T-cell (primary cell): ENCODE measurements at regions not wholly inside any gene's neighbourhood (a gene's known extent, or its start where the extent isn't known, plus 50 kb on each side); places are given as distances from the start of the nearest gene placed in this dataset.

ENCODE experiments used
- ATAC-seq, 4 experiments: fragments of 200-7000 bp in 3 of 4; fragments of 150-1000 bp in 1 of 4; cut with Tn5 transposase; replicated peaks in 1 of 4; 1 replicate in 3 of 4; 2 replicates in 1 of 4; pipeline ENCODE4 v1.10.0; 2021; ENCODE audit warnings: moderate library complexity in 3 of 4, mild to moderate bottlenecking in 2 of 4, moderate number of reproducible peaks in 1 of 4
- CTCF ChIA-PET, 2 donors: fragments of 300-600 bp; sonication (Branson Sonifier 250); formaldehyde crosslinking; loops; one replicate each; lab custom pipeline; 2022; ENCODE audit warnings: antibody characterized with exemption in 2 of 2; lab: Charles Lee
- POLR2A ChIA-PET, 2 donors: fragments of 300-600 bp; sonication (Branson Sonifier 250); formaldehyde crosslinking; loops; one replicate each; lab custom pipeline; 2022; ENCODE audit warnings: antibody characterized with exemption in 2 of 2; lab: Charles Lee
- DNase-seq, 35 experiments: peaks; one replicate each; pipeline versions ENCODE4 v3.0.0 to v3.0.0-alpha.2; 2013 to 2023
- H3K27ac ChIP-seq: one replicate; pipeline ENCODE4 v1.5.1; 2013; ENCODE audit warnings: low read length
- H3K27me3 ChIP-seq, 2 experiments: replicated peaks in 1 of 2; 1 replicate in 1 of 2; 2 replicates in 1 of 2; pipeline versions ENCODE4 v1.6.1 to v1.7.0; 2013; ENCODE audit warnings: low read length in 1 of 2, mixed read lengths in 1 of 2; ENCODE audit not compliant: control insufficient read depth in 2 of 2, insufficient read depth in 2 of 2; ENCODE audit errors: extremely low read depth in 1 of 2
- H3K36me3 ChIP-seq, 2 donors: 1 replicate in 1 of 2; 2 replicates in 1 of 2; pipeline versions ENCODE4 v1.6.1 to v1.7.0; 2013; ENCODE audit warnings: low read length in 1 of 2; ENCODE audit not compliant: control insufficient read depth in 2 of 2, insufficient read depth in 1 of 2; ENCODE audit errors: extremely low read depth in 1 of 2
- H3K4me1 ChIP-seq, 2 experiments: 1 replicate in 1 of 2; 2 replicates in 1 of 2; pipeline versions ENCODE4 v1.6.1 to v1.7.0; 2013; ENCODE audit warnings: low read length in 2 of 2, mixed read lengths in 1 of 2; ENCODE audit not compliant: insufficient read depth in 2 of 2, control insufficient read depth in 1 of 2; ENCODE audit errors: extremely low read depth in 1 of 2
- H3K4me3 ChIP-seq, 2 donors: 1 replicate in 1 of 2; 2 replicates in 1 of 2; pipeline versions ENCODE4 v1.5.1 to v1.7.0; 2013; ENCODE audit warnings: mild to moderate bottlenecking in 2 of 2, low read length in 1 of 2, moderate library complexity in 1 of 2; ENCODE audit not compliant: control insufficient read depth in 1 of 2; ENCODE audit errors: extremely low read depth in 1 of 2
- H3K9me3 ChIP-seq: 2 replicates; pipeline ENCODE4 v1.7.0; 2013
- H3K27ac Mint-ChIP-seq, 2 donors: one replicate each; pipeline ENCODE4 v1.8.0; 2020 to 2021; ENCODE audit warnings: mild to moderate bottlenecking in 2 of 2, mixed read lengths in 2 of 2
- H3K27me3 Mint-ChIP-seq, 2 donors: one replicate each; pipeline ENCODE4 v1.8.0; 2021 to 2022; ENCODE audit warnings: mixed read lengths in 2 of 2
- H3K36me3 Mint-ChIP-seq: one replicate; pipeline ENCODE4 v1.8.0; 2021; ENCODE audit warnings: mixed read lengths
- H3K4me1 Mint-ChIP-seq, 3 donors: one replicate each; pipeline ENCODE4 v1.8.0; 2020 to 2022; ENCODE audit warnings: mixed read lengths in 3 of 3, mild to moderate bottlenecking in 1 of 3
- H3K4me3 Mint-ChIP-seq, 3 donors: one replicate each; pipeline ENCODE4 v1.8.0; 2020 to 2022; ENCODE audit warnings: mild to moderate bottlenecking in 3 of 3, mixed read lengths in 3 of 3, moderate library complexity in 3 of 3
- H3K9me3 Mint-ChIP-seq, 3 donors: one replicate each; pipeline ENCODE4 v1.8.0; 2020 to 2022; ENCODE audit warnings: mixed read lengths in 3 of 3
- WGBS: methylation state at CpG from one replicate; pipeline ENCODE4 v1.1.5; 2013; ENCODE audit warnings: missing lambda C conversion rate; ENCODE audit not compliant: insufficient coverage; 5-methylcytosine and 5-hydroxymethylcytosine counted together

DNA sequence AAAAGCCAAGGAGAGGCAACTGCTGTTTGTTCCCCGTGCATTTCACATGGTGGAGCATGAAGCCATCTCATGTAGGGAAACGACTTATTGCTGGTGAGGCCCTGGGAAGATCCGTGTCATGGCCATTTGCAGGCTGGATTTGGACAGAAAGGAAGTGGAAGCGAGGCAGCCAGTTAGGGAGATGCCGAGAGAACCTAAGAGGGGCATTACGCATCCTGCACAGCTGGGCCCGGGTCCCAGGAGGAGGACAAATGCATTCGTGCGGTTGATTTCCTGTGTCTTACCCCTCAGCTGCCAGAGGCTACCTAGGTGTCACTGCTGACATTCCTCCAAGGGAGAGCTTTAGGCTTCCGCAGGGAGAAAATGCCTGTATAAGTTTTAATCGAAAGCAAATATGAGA lies 316.2 kb upstream of the CDYL start:
- POLR2A ChIA-PET = no interaction called here
- DNase-seq = no peak
- Histone ChIP-seq H3K36me3 (no peaks in the 10 kb centered on the region), H3K9me3 (no peaks in the 10 kb centered on the region), H3K4me1 (no peaks in the 10 kb centered on the region), H3K4me3 (no peak overlapping the region), H3K27me3 (no peaks in the 10 kb centered on the region), H3K27ac (no peak overlapping the region)
- Mint-ChIP-seq H3K36me3 (no peaks in the 10 kb centered on the region), H3K4me3 (no peak overlapping the region), H3K9me3 (no peaks in the 10 kb centered on the region), H3K27ac (no peak overlapping the region), H3K27me3 (peaks cover 1 to 11% of the 10 kb centered on the region in 2 donors), H3K4me1 (no peaks in the 10 kb centered on the region)
- 83% methylated on average over 9 of the region's 11 CpGs for WGBS
- no peak for ATAC-seq
- CTCF ChIA-PET = no interaction called here

DNA sequence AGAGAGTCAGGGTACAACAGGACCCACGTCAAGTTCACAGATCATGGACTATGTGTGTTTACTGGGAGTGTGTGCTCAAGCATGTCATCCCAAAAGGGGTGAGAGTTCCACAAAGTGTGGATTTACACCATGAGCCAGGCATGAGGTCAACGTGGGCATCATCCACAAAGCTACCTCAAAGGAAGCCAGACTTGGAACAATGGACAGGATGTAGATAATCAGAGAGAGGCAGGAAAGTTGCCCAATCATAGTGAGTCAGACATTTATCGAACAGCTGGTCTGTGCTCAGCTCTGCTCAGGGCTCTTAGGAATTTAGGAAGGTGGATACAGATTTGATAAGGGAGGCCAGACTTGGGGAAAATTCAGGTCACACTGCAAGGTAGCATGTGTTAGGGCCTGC lies 317.2 kb upstream of the CDYL start:
- Mint-ChIP-seq H3K27me3 (peaks cover 4 to 15% of the 10 kb centered on the region in 2 donors), H3K4me1 (no peaks in the 10 kb centered on the region), H3K4me3 (no peak overlapping the region), H3K36me3 (no peaks in the 10 kb centered on the region), H3K27ac (no peak overlapping the region), H3K9me3 (no peaks in the 10 kb centered on the region)
- DNase-seq = no peak
- no peak overlapping the region for H3K27ac ChIP-seq
- H3K9me3 ChIP-seq = no peaks in the 10 kb centered on the region
- no peaks in the 10 kb centered on the region for H3K4me1 ChIP-seq
- no peaks in the 10 kb centered on the region for H3K36me3 ChIP-seq
- no peak overlapping the region for H3K4me3 ChIP-seq
- POLR2A ChIA-PET = no interaction called here
- no peak for ATAC-seq
- WGBS = 68% methylated on average over 2 of the region's 3 CpGs
- no peaks in the 10 kb centered on the region for H3K27me3 ChIP-seq
- CTCF ChIA-PET = no interaction called here

DNA sequence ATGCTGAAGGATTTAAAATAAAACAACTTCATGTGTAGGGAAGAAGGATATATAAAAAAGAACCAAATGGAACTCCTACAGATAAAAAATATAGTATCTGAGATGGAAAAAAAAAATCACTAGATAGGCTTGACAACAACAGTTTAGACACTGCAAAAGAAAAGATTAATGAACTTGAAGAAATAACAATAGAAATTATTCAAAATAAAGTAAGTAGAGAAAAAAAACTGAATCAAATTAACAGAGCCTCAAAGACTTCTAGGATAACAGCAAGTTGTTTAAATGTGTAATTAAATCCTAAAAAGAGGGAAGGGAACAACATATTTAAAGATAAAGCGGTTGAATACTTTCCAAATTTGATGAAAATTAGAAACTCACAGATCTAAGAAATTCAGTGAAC lies 316.3 kb upstream of the ECI2 start:
- ATAC-seq = no peak
- no peaks in the 10 kb centered on the region for H3K4me1 ChIP-seq
- no CpG with 5 or more reads among the region's 1 CpG for WGBS
- H3K36me3 Mint-ChIP-seq = peaks cover 3% of the 10 kb centered on the region
- H3K36me3 ChIP-seq = no peaks in the 10 kb centered on the region
- CTCF ChIA-PET = no interaction called here
- no peaks in the 10 kb centered on the region for H3K27me3 ChIP-seq
- H3K27ac ChIP-seq = no peak overlapping the region
- H3K27me3 Mint-ChIP-seq = peaks cover 13 to 32% of the 10 kb centered on the region in 2 donors
- DNase-seq = no peak
- no peaks in the 10 kb centered on the region for H3K4me1 Mint-ChIP-seq
- H3K9me3 ChIP-seq = no peaks in the 10 kb centered on the region
- H3K4me3 ChIP-seq = no peak overlapping the region
- POLR2A ChIA-PET = no interaction called here
- H3K27ac Mint-ChIP-seq = no peak overlapping the region
- H3K4me3 Mint-ChIP-seq = no peak overlapping the region
- H3K9me3 Mint-ChIP-seq = peaks cover 4 to 11% (median 6%) of the 10 kb centered on the region in 3 donors

DNA sequence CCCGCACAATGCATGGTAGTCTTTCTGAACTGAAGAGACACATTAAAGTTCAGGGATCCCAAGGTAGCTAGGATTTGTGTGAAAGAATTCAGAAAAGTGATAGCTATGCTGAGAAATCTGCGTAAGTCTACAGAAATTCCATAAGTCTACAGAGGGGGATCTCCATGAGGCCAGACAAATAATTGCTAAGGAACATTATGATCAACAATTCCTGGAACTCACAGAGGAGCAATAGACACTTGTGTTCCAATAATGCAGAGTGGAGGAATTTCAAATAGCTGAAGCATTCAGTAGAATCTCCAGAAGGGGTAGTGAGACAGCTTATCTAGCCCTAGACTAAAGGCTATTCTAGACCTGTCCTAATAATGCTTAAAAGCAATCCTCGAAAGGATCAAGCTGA lies 315.7 kb upstream of the ECI2 start:
- no peak for DNase-seq
- no peak for ATAC-seq
- ChIA-PET CTCF (interaction anchor here in 1 of 2 donors (0.6 kb wide), 1 partner anchor 679 kb away, joined by 3 read pairs; no protein-coding TSS in a partner anchor), POLR2A (no interaction called here)
- WGBS = 94% methylated on average over 3 of the region's 3 CpGs
- no peaks in the 10 kb centered on the region for H3K4me1 Mint-ChIP-seq
- no peaks in the 10 kb centered on the region for H3K36me3 ChIP-seq
- H3K27ac Mint-ChIP-seq = no peak overlapping the region
- H3K36me3 Mint-ChIP-seq = peaks cover 3% of the 10 kb centered on the region
- no peaks in the 10 kb centered on the region for H3K4me1 ChIP-seq
- H3K9me3 Mint-ChIP-seq = peaks cover 4 to 11% (median 6%) of the 10 kb centered on the region in 3 donors
- H3K4me3 Mint-ChIP-seq = no peak overlapping the region
- no peak overlapping the region for H3K27ac ChIP-seq
- no peaks in the 10 kb centered on the region for H3K9me3 ChIP-seq
- H3K27me3 Mint-ChIP-seq = peaks cover 13 to 32% of the 10 kb centered on the region in 2 donors
- no peak overlapping the region for H3K4me3 ChIP-seq
- H3K27me3 ChIP-seq = no peaks in the 10 kb centered on the region

DNA sequence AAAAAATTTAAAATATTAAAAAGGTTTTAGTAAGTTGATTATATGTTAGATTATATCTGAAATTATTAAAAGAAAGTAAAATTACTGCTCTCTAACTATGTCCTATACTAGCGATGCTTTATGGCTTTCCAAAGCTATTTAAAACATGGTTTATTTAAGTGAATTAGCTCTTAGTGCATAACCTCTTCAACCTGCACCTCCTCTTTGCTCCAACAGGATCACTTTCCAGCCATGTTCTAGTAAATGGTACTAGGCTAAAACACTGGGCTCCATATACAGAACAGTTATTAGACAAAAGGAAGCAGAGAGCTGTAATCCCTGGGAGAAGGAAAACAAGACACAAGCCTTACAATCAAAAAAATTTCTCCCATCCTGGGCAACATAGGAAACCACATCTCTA lies 314.9 kb upstream of the ECI2 start:
- H3K9me3 Mint-ChIP-seq = peaks cover 4 to 11% (median 6%) of the 10 kb centered on the region in 3 donors
- no peaks in the 10 kb centered on the region for H3K36me3 ChIP-seq
- WGBS = no CpG with 5 or more reads among the region's 1 CpG
- no peak overlapping the region for H3K27ac Mint-ChIP-seq
- CTCF ChIA-PET = interaction anchor here in 1 of 2 donors (0.6 kb wide), 1 partner anchor 680 kb away, joined by 3 read pairs; no protein-coding TSS in a partner anchor
- no peak overlapping the region for H3K4me3 Mint-ChIP-seq
- H3K9me3 ChIP-seq = no peaks in the 10 kb centered on the region
- no peak overlapping the region for H3K27ac ChIP-seq
- no peaks in the 10 kb centered on the region for H3K27me3 ChIP-seq
- POLR2A ChIA-PET = no interaction called here
- no peak for ATAC-seq
- no peaks in the 10 kb centered on the region for H3K4me1 ChIP-seq
- H3K27me3 Mint-ChIP-seq = peaks cover 13 to 32% of the 10 kb centered on the region in 2 donors
- H3K4me3 ChIP-seq = no peak overlapping the region
- no peak for DNase-seq
- no peaks in the 10 kb centered on the region for H3K4me1 Mint-ChIP-seq
- H3K36me3 Mint-ChIP-seq = peaks cover 3% of the 10 kb centered on the region

DNA sequence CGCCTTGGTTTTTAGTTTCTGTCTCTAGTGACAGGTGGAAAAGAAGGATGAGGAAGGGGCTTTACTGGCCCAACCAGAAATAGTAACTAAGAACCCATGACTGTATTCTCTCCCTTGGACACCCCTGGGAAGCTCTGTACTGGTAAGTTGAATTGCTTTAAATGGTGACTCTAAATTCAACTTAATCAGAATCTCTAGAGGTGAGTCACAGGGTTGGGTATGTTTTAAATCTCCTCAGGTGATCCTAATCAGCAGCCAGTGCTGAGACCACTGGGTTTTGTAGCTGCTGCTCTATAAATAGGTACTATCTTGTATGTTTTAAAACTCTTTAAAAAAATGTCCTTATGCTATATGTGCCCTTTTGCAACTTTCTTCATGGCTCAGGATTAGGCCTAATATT lies 314.0 kb upstream of the ECI2 start:
- no peak overlapping the region for H3K27ac ChIP-seq
- H3K36me3 ChIP-seq = no peaks in the 10 kb centered on the region
- Mint-ChIP-seq H3K9me3 (peaks cover 4 to 11% (median 6%) of the 10 kb centered on the region in 3 donors), H3K4me1 (no peaks in the 10 kb centered on the region), H3K4me3 (no peak overlapping the region), H3K36me3 (peaks cover 3% of the 10 kb centered on the region), H3K27me3 (peaks cover 13 to 32% of the 10 kb centered on the region in 2 donors), H3K27ac (no peak overlapping the region)
- ChIA-PET POLR2A (no interaction called here), CTCF (no interaction called here)
- no CpG with 5 or more reads among the region's 1 CpG for WGBS
- DNase-seq = no peak
- H3K4me1 ChIP-seq = no peaks in the 10 kb centered on the region
- no peaks in the 10 kb centered on the region for H3K9me3 ChIP-seq
- no peaks in the 10 kb centered on the region for H3K27me3 ChIP-seq
- no peak overlapping the region for H3K4me3 ChIP-seq
- no peak for ATAC-seq

DNA sequence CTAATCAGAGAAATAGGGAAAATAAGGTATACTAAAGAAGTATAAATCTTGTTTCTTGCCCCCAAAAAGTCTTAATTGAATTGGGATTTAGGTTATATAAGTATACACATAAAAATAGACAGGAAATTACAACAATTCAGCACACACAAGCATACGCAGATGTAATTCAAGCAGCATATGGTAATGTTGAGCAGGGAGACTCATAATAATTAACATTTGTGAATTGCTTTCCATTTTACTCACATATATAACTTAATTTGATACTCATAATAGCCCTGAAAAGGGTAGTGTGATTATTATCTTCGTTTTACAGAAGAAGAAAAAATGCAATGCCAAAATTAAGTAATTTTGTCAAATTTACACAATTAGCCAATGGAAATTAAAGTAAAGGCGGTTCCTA lies 313.5 kb upstream of the ECI2 start:
- Histone ChIP-seq H3K27me3 (no peaks in the 10 kb centered on the region), H3K9me3 (no peaks in the 10 kb centered on the region), H3K4me1 (no peaks in the 10 kb centered on the region), H3K36me3 (no peaks in the 10 kb centered on the region), H3K4me3 (no peak overlapping the region), H3K27ac (no peak overlapping the region)
- Mint-ChIP-seq H3K27me3 (peaks cover 10 to 26% of the 10 kb centered on the region in 2 donors), H3K36me3 (peaks cover 3% of the 10 kb centered on the region), H3K4me1 (no peaks in the 10 kb centered on the region), H3K4me3 (no peak overlapping the region), H3K27ac (no peak overlapping the region), H3K9me3 (peaks cover 4 to 11% (median 6%) of the 10 kb centered on the region in 3 donors)
- ChIA-PET CTCF (no interaction called here), POLR2A (no interaction called here)
- WGBS = 50% methylated on average over 1 of the region's 3 CpGs
- ATAC-seq (no peak), DNase-seq (no peak)
